HepG2 (cell line): ENCODE measurements at regions not wholly inside any gene's neighbourhood (a gene's known extent, or its start where the extent isn't known, plus 50 kb on each side); places are given as distances from the start of the nearest gene placed in this dataset.

Source experiments
- CREBL2 ChIP-seq: sonication (generic); formaldehyde crosslinking; IDR thresholded peaks from 2 replicates; pipeline ENCODE4 v1.8.1; 2023; ENCODE audit warnings: missing genetic modification reagents, mild to moderate bottlenecking, borderline replicate concordance
- JARID2 ChIP-seq: sonication (generic); formaldehyde crosslinking; IDR thresholded peaks from 2 replicates; pipeline ENCODE4 v1.8.1; 2023; ENCODE audit warnings: missing genetic modification reagents, inconsistent platforms; ENCODE audit not compliant: insufficient replicate concordance
- KDM2A ChIP-seq: sonication (generic); formaldehyde crosslinking; IDR thresholded peaks from 2 replicates; pipeline ENCODE4 v1.4.0; 2020; ENCODE audit warnings: low read depth, missing genetic modification reagents, borderline replicate concordance
- NKX3-1 ChIP-seq: sonication (generic); formaldehyde crosslinking; IDR thresholded peaks from 2 replicates; pipeline ENCODE4 v1.5.0; 2020; ENCODE audit warnings: missing genetic modification reagents
- POLR2AphosphoS5 ChIP-seq: IDR thresholded peaks from 2 replicates; pipeline ENCODE4 v1.6.1; 2012; ENCODE audit warnings: low read depth, low read length
- RNF219 ChIP-seq: sonication (generic); formaldehyde crosslinking; IDR thresholded peaks from 2 replicates; pipeline ENCODE4 v1.5.0; 2020; ENCODE audit warnings: mild to moderate bottlenecking, missing genetic modification reagents
- SRY ChIP-seq: sonication (generic); formaldehyde crosslinking; IDR thresholded peaks from 2 replicates; pipeline ENCODE4 v1.8.0; 2022; ENCODE audit warnings: mild to moderate bottlenecking, missing genetic modification reagents
- SUZ12 ChIP-seq: fragments of 150-350 bp; IDR thresholded peaks from 2 replicates; pipeline ENCODE4 v1.6.1; 2014; ENCODE audit warnings: low read depth, low read length
- TBL1XR1 ChIP-seq: fragments of 150-350 bp; IDR thresholded peaks from 2 replicates; pipeline ENCODE4 v1.6.1; 2014; ENCODE audit warnings: borderline replicate concordance, low read length; ENCODE audit not compliant: partially characterized antibody
- THRA ChIP-seq: sonication (generic); formaldehyde crosslinking; IDR thresholded peaks from 2 replicates; pipeline ENCODE4 v1.4.0; 2020; ENCODE audit warnings: missing genetic modification reagents, borderline replicate concordance
- ZFP90 ChIP-seq: sonication (generic); formaldehyde crosslinking; IDR thresholded peaks from 2 replicates; pipeline ENCODE4 v1.8.0; 2022; ENCODE audit warnings: missing genetic modification reagents, mild to moderate bottlenecking, inconsistent platforms, borderline replicate concordance
- ZNF138 ChIP-seq: sonication (generic); formaldehyde crosslinking; IDR thresholded peaks from 2 replicates; pipeline ENCODE4 v1.5.0; 2020; ENCODE audit warnings: mild to moderate bottlenecking, low read depth, missing genetic modification reagents
- ZNF446 ChIP-seq: sonication (generic); formaldehyde crosslinking; IDR thresholded peaks from 2 replicates; pipeline ENCODE4 v1.5.0; 2020; ENCODE audit warnings: mild to moderate bottlenecking, missing genetic modification reagents
- TF ChIP-seq, protein P1 (sequence below): sonication (generic); formaldehyde crosslinking; IDR thresholded peaks from 2 replicates; pipeline ENCODE4 v1.9.0; 2021; ENCODE audit warnings: missing genetic modification reagents, mild to moderate bottlenecking, borderline replicate concordance
- TF ChIP-seq, protein P2 (sequence below): sonication (generic); formaldehyde crosslinking; IDR thresholded peaks from 2 replicates; pipeline ENCODE4 v1.4.0; 2020; ENCODE audit warnings: missing genetic modification reagents; ENCODE audit errors: not compliant biosample characterization
- TF ChIP-seq, protein P3 (sequence below), 2 experiments: IDR thresholded peaks; 2 replicates each; pipeline ENCODE4 v1.6.1; 2011 to 2012; ENCODE audit warnings: low read length in 2 of 2, borderline replicate concordance in 1 of 2, low read depth in 1 of 2, mild to moderate bottlenecking in 1 of 2, moderate library complexity in 1 of 2
- TF ChIP-seq, protein P4 (sequence below): IDR thresholded peaks from 2 replicates; pipeline ENCODE4 v1.6.1; 2016; ENCODE audit warnings: low read depth, borderline replicate concordance

DNA sequence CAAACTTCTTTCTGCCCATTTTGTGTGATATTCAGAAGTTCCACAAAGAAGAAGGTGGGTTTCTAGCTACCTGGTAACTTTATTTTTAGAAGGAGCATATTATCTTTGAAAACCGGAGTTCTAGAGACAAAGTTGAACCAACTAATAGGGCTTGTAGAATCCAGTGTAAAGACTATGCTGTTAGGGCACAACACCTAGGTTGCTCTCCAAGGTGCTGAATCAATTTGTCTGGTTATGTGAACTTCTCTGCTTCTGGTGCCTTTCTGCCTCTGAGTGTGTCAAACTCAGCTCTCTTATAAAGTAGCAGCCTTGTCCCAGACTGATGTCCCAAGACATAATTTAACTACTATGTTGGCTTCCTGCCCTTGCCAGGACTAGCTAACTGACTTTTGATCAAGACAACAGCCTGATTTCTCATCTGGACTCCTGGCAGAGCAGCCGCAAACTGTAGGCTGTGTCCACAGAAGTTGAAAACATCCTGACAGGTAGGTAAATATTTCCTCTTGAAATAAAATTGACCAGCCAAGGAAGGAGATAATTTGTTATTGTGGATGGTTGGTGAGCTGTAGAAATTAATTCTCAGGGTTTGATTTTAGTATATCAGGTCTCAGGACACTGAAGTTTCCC lies 119.4 kb downstream of the CYRIA start (continued):
- TF ChIP-seq ZNF446 (CRISPR knock-in tag) (no peak), RNF219 (CRISPR knock-in tag) (no peak), TBL1XR1 (no peak), SRY (CRISPR knock-in tag) (no peak), KDM2A (CRISPR knock-in tag) (no peak), THRA (CRISPR knock-in tag) (0 out of 2 replicates have a peak, but pooled peaks have one; percentile 61), POLR2AphosphoS5 (no peak), ZNF138 (no peak), NKX3-1 (CRISPR knock-in tag) (peak; percentile 78), ZFP90 (CRISPR knock-in tag) (no peak), SUZ12 (no peak), JARID2 (CRISPR knock-in tag) (no peak), CREBL2 (CRISPR knock-in tag) (no peak)
- TF ChIP-seq, protein P1, sequence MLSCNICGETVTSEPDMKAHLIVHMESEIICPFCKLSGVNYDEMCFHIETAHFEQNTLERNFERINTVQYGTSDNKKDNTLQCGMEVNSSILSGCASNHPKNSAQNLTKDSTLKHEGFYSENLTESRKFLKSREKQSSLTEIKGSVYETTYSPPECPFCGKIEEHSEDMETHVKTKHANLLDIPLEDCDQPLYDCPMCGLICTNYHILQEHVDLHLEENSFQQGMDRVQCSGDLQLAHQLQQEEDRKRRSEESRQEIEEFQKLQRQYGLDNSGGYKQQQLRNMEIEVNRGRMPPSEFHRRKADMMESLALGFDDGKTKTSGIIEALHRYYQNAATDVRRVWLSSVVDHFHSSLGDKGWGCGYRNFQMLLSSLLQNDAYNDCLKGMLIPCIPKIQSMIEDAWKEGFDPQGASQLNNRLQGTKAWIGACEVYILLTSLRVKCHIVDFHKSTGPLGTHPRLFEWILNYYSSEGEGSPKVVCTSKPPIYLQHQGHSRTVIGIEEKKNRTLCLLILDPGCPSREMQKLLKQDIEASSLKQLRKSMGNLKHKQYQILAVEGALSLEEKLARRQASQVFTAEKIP (CRISPR knock-in tag) = no peak
- TF ChIP-seq, protein P2, sequence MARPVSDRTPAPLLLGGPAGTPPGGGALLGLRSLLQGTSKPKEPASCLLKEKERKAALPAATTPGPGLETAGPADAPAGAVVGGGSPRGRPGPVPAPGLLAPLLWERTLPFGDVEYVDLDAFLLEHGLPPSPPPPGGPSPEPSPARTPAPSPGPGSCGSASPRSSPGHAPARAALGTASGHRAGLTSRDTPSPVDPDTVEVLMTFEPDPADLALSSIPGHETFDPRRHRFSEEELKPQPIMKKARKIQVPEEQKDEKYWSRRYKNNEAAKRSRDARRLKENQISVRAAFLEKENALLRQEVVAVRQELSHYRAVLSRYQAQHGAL = peak; percentile 31
- TF ChIP-seq, protein P3, sequence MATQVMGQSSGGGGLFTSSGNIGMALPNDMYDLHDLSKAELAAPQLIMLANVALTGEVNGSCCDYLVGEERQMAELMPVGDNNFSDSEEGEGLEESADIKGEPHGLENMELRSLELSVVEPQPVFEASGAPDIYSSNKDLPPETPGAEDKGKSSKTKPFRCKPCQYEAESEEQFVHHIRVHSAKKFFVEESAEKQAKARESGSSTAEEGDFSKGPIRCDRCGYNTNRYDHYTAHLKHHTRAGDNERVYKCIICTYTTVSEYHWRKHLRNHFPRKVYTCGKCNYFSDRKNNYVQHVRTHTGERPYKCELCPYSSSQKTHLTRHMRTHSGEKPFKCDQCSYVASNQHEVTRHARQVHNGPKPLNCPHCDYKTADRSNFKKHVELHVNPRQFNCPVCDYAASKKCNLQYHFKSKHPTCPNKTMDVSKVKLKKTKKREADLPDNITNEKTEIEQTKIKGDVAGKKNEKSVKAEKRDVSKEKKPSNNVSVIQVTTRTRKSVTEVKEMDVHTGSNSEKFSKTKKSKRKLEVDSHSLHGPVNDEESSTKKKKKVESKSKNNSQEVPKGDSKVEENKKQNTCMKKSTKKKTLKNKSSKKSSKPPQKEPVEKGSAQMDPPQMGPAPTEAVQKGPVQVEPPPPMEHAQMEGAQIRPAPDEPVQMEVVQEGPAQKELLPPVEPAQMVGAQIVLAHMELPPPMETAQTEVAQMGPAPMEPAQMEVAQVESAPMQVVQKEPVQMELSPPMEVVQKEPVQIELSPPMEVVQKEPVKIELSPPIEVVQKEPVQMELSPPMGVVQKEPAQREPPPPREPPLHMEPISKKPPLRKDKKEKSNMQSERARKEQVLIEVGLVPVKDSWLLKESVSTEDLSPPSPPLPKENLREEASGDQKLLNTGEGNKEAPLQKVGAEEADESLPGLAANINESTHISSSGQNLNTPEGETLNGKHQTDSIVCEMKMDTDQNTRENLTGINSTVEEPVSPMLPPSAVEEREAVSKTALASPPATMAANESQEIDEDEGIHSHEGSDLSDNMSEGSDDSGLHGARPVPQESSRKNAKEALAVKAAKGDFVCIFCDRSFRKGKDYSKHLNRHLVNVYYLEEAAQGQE (IDR thresholded peaks at IDR 0.05; ENCODE audit: borderline replicate concordance in 1 of 2, low read depth in 1 of 2, low read length in 2 of 2) = peak; percentile 83 to 99
- TF ChIP-seq, protein P4, sequence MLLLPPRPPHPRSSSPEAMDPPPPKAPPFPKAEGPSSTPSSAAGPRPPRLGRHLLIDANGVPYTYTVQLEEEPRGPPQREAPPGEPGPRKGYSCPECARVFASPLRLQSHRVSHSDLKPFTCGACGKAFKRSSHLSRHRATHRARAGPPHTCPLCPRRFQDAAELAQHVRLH (CRISPR knock-in tag) = no peak
